GM18868 (cell line): ENCODE measurements at regions not wholly inside any gene's neighbourhood (a gene's known extent, or its start where the extent isn't known, plus 50 kb on each side); places are given as distances from the start of the nearest gene placed in this dataset.
A peak's percentile ranks its signal among the peaks of the same experiment; 100 is the strongest.
"Not testable (repeated sequence)": the region's sequence is repeated elsewhere in the genome, so short reads cannot be mapped to it uniquely, and the experiment has no call there.

Source experiments
- ATAC-seq: cut with Tn5 transposase; IDR thresholded peaks from one replicate; pipeline ENCODE4 v1.9.1; 2021; ENCODE audit warnings: mild to moderate bottlenecking, moderate library complexity; ENCODE audit not compliant: unreplicated experiment

- no peak for ATAC-seq
These were observed 511.5 kb downstream of the NYAP2 start for GRCh38 chr2:225911019-225911418.

GRCh38 chr2:225895126-225895525 lies 495.6 kb downstream of the NYAP2 start:
- ATAC-seq = no peak

- ATAC-seq = no peak
These were observed 494.9 kb downstream of the NYAP2 start for GRCh38 chr2:225894236-225894980.

- no peak for ATAC-seq
These were observed 493.6 kb downstream of the NYAP2 start for GRCh38 chr2:225893151-225893550.

- no peak for ATAC-seq
These were observed 492.3 kb downstream of the NYAP2 start for GRCh38 chr2:225891771-225892170.

- ATAC-seq = no peak
These were observed 491.5 kb downstream of the NYAP2 start for GRCh38 chr2:225891013-225891412.

- ATAC-seq = peak; percentile 90
These were observed 489.9 kb downstream of the NYAP2 start for GRCh38 chr2:225889452-225889851.

- ATAC-seq = no peak
These were observed 467.6 kb downstream of the NYAP2 start for GRCh38 chr2:225867071-225867470.

- no peak for ATAC-seq
These were observed 466.0 kb downstream of the NYAP2 start for GRCh38 chr2:225865468-225865867.

GRCh38 chr2:225864394-225864793 lies 464.9 kb downstream of the NYAP2 start:
- no peak for ATAC-seq

- no peak for ATAC-seq
These were observed 443.4 kb downstream of the NYAP2 start for GRCh38 chr2:225842939-225843338.

- no peak for ATAC-seq
These were observed 441.8 kb downstream of the NYAP2 start for GRCh38 chr2:225841314-225841713.

- no peak for ATAC-seq
These were observed 437.8 kb downstream of the NYAP2 start for GRCh38 chr2:225837328-225837727.

- no peak for ATAC-seq
These were observed 425.4 kb downstream of the NYAP2 start for GRCh38 chr2:225824748-225825449.

GRCh38 chr2:225821351-225821750 lies 421.8 kb downstream of the NYAP2 start:
- ATAC-seq = no peak

GRCh38 chr2:225820826-225821225 lies 421.3 kb downstream of the NYAP2 start:
- no peak for ATAC-seq

- ATAC-seq = no peak
These were observed 415.0 kb downstream of the NYAP2 start for GRCh38 chr2:225814554-225814953.

GRCh38 chr2:225806105-225806504 lies 406.6 kb downstream of the NYAP2 start:
- ATAC-seq = no peak

- not testable (repeated sequence) for ATAC-seq
These were observed 402.6 kb downstream of the NYAP2 start for GRCh38 chr2:225802076-225802475.

- no peak for ATAC-seq
These were observed 397.9 kb downstream of the NYAP2 start for GRCh38 chr2:225797394-225797793.

- no peak for ATAC-seq
These were observed 395.3 kb downstream of the NYAP2 start for GRCh38 chr2:225794652-225795400.
